ENCODE measurements at regions not wholly inside any gene's neighbourhood (a gene's known extent, or its start where the extent isn't known, plus 50 kb on each side); places are given as distances from the start of the nearest gene placed in this dataset.

DNA sequence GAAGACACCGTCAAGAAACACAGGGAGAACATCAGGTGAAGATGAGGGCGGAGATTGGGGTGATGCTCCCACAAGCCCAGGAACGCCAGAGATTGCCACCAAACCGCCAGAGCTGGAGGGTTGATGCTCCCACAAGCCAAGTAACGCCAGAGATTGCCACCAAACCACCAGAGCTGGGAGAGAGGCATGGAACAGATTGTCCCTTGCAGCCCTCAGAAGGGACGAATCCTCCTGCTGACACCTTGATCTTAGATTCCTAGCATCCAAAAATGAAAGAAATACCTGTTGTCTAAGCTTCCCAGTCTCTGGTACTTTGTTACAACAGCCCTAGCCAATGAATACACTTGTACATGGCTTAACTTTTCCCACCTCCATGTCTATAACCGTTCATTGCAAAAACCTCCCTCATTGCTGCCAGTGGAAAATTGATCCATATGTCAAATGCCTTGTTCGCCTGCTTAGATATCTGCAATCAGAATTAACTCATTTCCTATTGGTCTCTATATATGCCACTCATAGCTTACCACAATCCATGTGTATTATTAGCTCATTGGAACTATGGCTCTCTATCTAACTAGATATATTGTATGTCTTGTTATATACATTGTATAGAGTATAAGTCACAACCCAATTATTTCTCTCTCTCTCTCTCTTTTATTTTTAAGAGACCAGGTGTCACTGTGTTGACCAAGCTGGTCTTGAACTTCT, 127.4 kb downstream of the ADSS2 start:
- TF ChIP-seq SIN3A (IDR thresholded peaks at IDR 0.05; ENCODE audit: low read depth, low read length), result no peak
- TF ChIP-seq, protein P1, sequence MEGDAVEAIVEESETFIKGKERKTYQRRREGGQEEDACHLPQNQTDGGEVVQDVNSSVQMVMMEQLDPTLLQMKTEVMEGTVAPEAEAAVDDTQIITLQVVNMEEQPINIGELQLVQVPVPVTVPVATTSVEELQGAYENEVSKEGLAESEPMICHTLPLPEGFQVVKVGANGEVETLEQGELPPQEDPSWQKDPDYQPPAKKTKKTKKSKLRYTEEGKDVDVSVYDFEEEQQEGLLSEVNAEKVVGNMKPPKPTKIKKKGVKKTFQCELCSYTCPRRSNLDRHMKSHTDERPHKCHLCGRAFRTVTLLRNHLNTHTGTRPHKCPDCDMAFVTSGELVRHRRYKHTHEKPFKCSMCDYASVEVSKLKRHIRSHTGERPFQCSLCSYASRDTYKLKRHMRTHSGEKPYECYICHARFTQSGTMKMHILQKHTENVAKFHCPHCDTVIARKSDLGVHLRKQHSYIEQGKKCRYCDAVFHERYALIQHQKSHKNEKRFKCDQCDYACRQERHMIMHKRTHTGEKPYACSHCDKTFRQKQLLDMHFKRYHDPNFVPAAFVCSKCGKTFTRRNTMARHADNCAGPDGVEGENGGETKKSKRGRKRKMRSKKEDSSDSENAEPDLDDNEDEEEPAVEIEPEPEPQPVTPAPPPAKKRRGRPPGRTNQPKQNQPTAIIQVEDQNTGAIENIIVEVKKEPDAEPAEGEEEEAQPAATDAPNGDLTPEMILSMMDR (IDR thresholded peaks at IDR 0.05 in 2 of 3, conservative IDR thresholded peaks at IDR 0.05 in 1 of 3; ENCODE audit: control insufficient read depth in 2 of 3, extremely low read depth in 1 of 3, insufficient read depth in 1 of 3, low read depth in 3 of 3, low read length in 3 of 3), result no peak
- TF ChIP-seq, protein P2, sequence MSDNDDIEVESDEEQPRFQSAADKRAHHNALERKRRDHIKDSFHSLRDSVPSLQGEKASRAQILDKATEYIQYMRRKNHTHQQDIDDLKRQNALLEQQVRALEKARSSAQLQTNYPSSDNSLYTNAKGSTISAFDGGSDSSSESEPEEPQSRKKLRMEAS (IDR thresholded peaks at IDR 0.05; ENCODE audit: low read depth, low read length), result no peak
- no peak for TF ChIP-seq MXI1 (IDR thresholded peaks at IDR 0.05; ENCODE audit: low read depth, low read length)
- TF ChIP-seq, protein P3, sequence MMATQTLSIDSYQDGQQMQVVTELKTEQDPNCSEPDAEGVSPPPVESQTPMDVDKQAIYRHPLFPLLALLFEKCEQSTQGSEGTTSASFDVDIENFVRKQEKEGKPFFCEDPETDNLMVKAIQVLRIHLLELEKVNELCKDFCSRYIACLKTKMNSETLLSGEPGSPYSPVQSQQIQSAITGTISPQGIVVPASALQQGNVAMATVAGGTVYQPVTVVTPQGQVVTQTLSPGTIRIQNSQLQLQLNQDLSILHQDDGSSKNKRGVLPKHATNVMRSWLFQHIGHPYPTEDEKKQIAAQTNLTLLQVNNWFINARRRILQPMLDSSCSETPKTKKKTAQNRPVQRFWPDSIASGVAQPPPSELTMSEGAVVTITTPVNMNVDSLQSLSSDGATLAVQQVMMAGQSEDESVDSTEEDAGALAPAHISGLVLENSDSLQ (IDR thresholded peaks at IDR 0.05), result peak; percentile 94
- TF ChIP-seq, protein P4, sequence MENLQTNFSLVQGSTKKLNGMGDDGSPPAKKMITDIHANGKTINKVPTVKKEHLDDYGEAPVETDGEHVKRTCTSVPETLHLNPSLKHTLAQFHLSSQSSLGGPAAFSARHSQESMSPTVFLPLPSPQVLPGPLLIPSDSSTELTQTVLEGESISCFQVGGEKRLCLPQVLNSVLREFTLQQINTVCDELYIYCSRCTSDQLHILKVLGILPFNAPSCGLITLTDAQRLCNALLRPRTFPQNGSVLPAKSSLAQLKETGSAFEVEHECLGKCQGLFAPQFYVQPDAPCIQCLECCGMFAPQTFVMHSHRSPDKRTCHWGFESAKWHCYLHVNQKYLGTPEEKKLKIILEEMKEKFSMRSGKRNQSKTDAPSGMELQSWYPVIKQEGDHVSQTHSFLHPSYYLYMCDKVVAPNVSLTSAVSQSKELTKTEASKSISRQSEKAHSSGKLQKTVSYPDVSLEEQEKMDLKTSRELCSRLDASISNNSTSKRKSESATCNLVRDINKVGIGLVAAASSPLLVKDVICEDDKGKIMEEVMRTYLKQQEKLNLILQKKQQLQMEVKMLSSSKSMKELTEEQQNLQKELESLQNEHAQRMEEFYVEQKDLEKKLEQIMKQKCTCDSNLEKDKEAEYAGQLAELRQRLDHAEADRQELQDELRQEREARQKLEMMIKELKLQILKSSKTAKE (IDR thresholded peaks at IDR 0.05; ENCODE audit: low read depth, poor library complexity, severe bottlenecking), result no peak
